IPS DF 6.9 (cell line): ENCODE measurements at regions not wholly inside any gene's neighbourhood (a gene's known extent, or its start where the extent isn't known, plus 50 kb on each side); places are given as distances from the start of the nearest gene placed in this dataset.
"Not testable (repeated sequence)": the region's sequence is repeated elsewhere in the genome, so short reads cannot be mapped to it uniquely, and the experiment has no call there.

Experiments
- DNase-seq: peaks from one replicate; pipeline ENCODE4 v3.0.0-alpha.2; 2013; ENCODE audit warnings: low read depth, low spot score
- H3K27ac ChIP-seq: one replicate; pipeline ENCODE4 v1.5.1; 2013; ENCODE audit warnings: low read length, control low read depth
- H3K27me3 ChIP-seq: 2 replicates; pipeline ENCODE4 v1.6.1; 2013; ENCODE audit warnings: mild to moderate bottlenecking, low read length; ENCODE audit not compliant: control insufficient read depth, insufficient read depth
- H3K36me3 ChIP-seq: 2 replicates; pipeline ENCODE4 v1.6.1; 2013; ENCODE audit warnings: low read length; ENCODE audit not compliant: control insufficient read depth, insufficient read depth
- H3K4me1 ChIP-seq: 2 replicates; pipeline ENCODE4 v1.6.1; 2013; ENCODE audit warnings: low read length; ENCODE audit not compliant: control insufficient read depth, insufficient read depth
- H3K4me3 ChIP-seq: 2 replicates; pipeline ENCODE4 v1.5.1; 2013; ENCODE audit warnings: mild to moderate bottlenecking, low read length
- H3K9me3 ChIP-seq: 2 replicates; pipeline ENCODE4 v1.6.1; 2013; ENCODE audit warnings: low read length, inconsistent platforms; ENCODE audit not compliant: control insufficient read depth, insufficient read depth
- WGBS: extraction: QIAGEN DNeasy Blood & Tissue Kit; methylation state at CpG from one replicate; pipeline ENCODE4 v1.1.7; 2013; ENCODE audit warnings: mixed read lengths, missing lambda C conversion rate; ENCODE audit not compliant: insufficient read length, insufficient coverage; 5-methylcytosine and 5-hydroxymethylcytosine counted together

- not testable (repeated sequence) for H3K4me3 ChIP-seq, H3K27me3 ChIP-seq, H3K27ac ChIP-seq, H3K4me1 ChIP-seq, H3K36me3 ChIP-seq, DNase-seq
- H3K9me3 ChIP-seq = peaks cover 15% of the 10 kb centered on the region
- no CpG with 5 or more reads among the region's 1 CpG for WGBS
These were observed 331.6 kb downstream of the GOLGA6L6 start for GRCh38 chr15:20209973-20210372.

DNA sequence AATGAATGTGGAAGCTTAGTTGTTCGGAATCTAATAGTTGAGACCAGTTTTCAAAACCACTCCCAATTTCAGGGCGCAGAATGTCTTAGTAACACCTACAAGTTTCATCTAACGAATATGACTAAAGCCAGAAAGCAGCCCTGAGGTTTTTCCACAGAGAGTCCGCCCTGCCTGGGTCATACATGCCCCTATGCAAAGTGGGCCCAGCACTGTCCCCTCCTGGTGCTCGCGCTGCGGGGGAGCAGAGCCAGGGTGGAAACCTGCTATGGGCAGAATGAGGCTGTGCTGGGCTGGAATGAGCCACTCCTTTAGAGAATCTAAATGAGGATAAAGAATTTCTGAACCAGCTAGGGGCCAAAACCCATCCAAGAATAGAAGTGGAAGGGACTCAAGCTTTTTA is 334.0 kb downstream of the GOLGA6L6 start:
- no CpG with 5 or more reads among the region's 7 CpGs for WGBS
- not testable (repeated sequence) for H3K27ac ChIP-seq

DNA sequence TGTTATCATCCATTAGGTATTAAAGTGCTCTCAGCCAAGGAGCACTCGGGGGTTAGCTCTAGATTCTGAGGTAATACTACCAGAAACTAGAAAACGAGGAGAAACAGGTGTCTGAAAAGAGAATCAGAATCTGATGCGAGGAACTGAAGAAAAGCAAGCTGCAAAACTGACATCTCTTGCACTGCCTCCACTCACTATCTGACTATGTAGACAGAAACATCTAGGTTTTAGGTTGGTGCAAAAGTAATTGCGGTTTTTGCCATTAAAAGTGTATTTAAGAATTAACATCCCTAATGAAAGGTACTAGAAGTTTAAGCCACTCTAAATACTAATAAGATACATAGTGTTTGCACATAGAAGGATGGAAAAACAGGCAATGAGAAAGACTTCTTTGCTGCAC is 334.4 kb downstream of the GOLGA6L6 start:
- peaks cover 21% of the 10 kb centered on the region for H3K9me3 ChIP-seq
- H3K4me3 ChIP-seq, H3K27ac ChIP-seq, DNase-seq, H3K4me1 ChIP-seq, H3K27me3 ChIP-seq, H3K36me3 ChIP-seq: not testable (repeated sequence)
- no CpG with 5 or more reads among the region's 4 CpGs for WGBS

More for the DNA sequence above, 334.0 kb downstream of the GOLGA6L6 start:
- H3K4me1 ChIP-seq, H3K4me3 ChIP-seq, DNase-seq, H3K27me3 ChIP-seq, H3K36me3 ChIP-seq: not testable (repeated sequence)
- H3K9me3 ChIP-seq = peaks cover 21% of the 10 kb centered on the region

- not testable (repeated sequence) for H3K4me1 ChIP-seq, DNase-seq, H3K4me3 ChIP-seq, H3K27me3 ChIP-seq, H3K27ac ChIP-seq, H3K36me3 ChIP-seq
- peaks cover 18% of the 10 kb centered on the region for H3K9me3 ChIP-seq
- WGBS = no CpG with 5 or more reads among the region's 20 CpGs
These were observed 337.3 kb downstream of the GOLGA6L6 start for GRCh38 chr15:20204177-20204866.

DNA sequence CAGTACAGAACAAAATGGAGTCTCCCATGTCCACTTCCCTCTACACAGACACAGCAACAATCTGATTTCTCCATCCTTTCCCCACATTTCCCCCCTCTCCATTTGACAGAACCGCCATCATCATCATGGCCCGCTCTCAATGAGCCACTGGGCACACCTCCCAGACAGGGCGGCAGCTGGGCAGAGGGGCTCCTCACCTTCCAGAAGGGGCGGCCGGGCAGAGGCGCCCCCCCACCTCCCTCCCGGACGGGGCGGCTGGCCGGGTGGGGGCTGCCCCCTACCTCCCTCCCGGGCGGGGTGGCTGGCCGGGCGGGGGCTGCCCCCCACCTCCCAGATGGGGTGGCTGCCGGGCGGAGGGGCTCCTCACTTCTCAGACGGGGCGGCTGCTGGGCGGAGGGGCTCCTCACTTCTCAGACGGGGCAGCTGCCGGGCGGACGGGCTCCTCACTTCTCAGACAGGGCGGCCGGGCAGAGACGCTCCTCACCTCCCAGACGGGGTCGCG is 337.9 kb downstream of the GOLGA6L6 start:
- H3K27ac ChIP-seq, DNase-seq, H3K27me3 ChIP-seq, H3K36me3 ChIP-seq, H3K4me3 ChIP-seq, H3K4me1 ChIP-seq: not testable (repeated sequence)
- WGBS = no CpG with 5 or more reads among the region's 29 CpGs
- peaks cover 18% of the 10 kb centered on the region for H3K9me3 ChIP-seq

DNA sequence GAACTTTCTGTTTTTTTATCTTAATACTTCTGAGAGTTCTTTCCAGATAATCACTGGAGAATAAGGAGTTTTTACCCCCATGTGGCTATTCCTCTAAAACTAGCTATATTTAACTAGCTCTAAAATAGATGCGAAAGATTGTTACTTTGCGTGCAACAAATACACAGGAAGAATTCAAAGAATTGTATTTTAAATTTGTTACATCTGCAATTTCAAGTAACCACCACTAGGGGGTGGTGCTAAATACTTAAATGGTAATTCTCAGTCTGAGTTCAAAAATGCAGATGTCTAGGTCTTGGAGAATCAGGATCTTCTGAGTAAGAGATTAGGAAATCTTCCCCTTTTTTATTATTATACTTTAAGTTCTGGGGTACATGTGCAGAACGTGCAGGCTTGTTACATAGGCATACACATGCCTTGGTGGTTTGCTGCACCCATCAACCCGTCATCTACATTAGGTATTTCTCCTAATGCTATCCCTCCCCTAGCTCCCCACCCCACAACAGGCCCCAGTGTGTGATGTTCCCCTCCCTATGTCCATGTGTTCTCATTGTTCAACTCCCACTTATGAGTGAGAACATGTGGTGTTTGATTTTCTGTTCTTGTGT is 346.9 kb downstream of the GOLGA6L6 start:
- no CpG with 5 or more reads among the region's 4 CpGs for WGBS

DNA sequence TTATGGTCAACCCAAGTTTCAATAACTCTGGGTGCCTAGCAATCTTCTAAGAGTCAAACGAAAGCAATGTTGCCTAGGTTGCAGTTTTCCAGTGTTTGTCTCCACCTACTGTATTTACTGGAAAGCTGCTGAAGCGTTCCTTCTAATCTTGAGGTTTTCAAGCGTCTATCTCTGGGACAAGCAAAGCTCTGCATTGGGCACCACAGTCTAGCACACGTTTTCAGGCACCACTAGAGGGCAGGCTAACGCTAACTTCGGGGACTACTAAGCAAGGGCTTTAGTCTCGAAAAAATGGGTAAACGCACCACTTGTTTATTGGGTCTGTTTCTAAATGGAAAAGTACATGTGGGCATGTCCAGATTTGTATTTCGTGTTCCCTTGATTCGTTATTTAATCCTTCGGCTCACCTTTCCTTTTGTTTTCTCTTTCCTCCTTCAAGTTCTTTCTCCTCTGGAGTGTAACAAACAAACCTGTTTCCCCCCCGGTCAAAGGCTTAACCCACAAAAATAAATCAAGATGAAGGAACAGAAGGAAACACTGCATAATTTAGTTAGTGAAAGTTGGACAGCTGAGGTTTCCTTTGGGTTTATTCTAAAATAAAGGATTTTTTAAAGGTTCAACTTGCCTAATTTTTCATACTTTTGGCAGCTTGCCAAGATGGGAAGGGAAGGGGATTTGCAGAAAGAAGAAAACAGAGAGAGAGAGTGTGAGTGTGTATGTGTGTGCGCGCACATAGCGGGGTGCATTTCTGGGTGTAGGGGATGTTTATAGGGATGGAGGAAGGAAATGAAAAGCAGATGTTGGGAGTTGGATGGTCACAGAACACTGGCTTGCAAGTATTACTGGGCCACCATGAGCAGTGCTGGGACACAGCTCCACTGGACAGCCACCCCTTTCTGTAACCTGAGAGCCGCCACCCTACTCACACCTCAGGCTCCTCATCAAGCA is 348.3 kb downstream of the GOLGA6L6 start:
- not testable (repeated sequence) for H3K27ac ChIP-seq, H3K9me3 ChIP-seq, H3K4me3 ChIP-seq, H3K4me1 ChIP-seq, DNase-seq, H3K36me3 ChIP-seq, H3K27me3 ChIP-seq
- no CpG with 5 or more reads among the region's 16 CpGs for WGBS

More for the DNA sequence above, 346.9 kb downstream of the GOLGA6L6 start:
- not testable (repeated sequence) for H3K4me3 ChIP-seq, H3K36me3 ChIP-seq, H3K27ac ChIP-seq, H3K4me1 ChIP-seq, H3K9me3 ChIP-seq, DNase-seq, H3K27me3 ChIP-seq

DNA sequence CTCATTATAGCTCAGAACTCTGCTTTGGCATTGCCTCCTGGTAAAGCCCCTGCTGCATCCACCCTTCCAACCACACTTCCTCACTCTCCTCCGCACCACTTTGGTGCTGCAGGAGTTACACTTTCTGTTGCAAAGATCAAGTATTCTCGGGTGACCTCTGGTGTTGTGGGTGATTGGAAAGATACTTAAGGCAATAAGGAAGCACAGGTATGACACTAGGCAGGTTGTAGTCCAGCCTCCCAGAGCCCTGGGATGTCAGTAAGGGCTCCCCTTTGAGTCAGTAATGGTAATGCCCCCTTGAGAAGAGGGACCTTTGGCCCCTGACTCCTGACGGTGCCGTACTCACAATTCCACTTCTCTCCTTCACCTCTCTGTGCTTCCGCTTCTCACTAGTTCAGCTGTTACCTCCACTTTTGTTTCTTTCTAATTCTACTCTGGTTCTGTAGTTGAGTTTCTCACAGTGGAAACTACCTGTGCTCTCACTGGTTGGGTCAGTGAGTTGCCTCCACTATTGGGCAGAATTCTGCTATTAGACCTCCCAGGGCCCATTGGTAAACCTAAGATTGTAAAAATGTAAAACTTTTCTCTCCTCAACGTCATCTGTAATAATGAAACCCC is 350.0 kb downstream of the GOLGA6L6 start:
- not testable (repeated sequence) for H3K4me3 ChIP-seq, DNase-seq, H3K27ac ChIP-seq, H3K27me3 ChIP-seq, H3K36me3 ChIP-seq, H3K4me1 ChIP-seq
- H3K9me3 ChIP-seq = peaks cover 11% of the 10 kb centered on the region
- no CpG with 5 or more reads among the region's 6 CpGs for WGBS

GRCh38 chr15:20188611-20189010 is 353.0 kb downstream of the GOLGA6L6 start:
- H3K36me3 ChIP-seq, H3K27ac ChIP-seq, H3K27me3 ChIP-seq, H3K4me1 ChIP-seq, H3K4me3 ChIP-seq, DNase-seq: not testable (repeated sequence)
- WGBS = no CpG with 5 or more reads among the region's 4 CpGs
- H3K9me3 ChIP-seq = peaks cover 11% of the 10 kb centered on the region
